Choroid plexus epithelial cell (primary cell): ENCODE measurements at regions not wholly inside any gene's neighbourhood (a gene's known extent, or its start where the extent isn't known, plus 50 kb on each side); places are given as distances from the start of the nearest gene placed in this dataset.
A peak's percentile ranks its signal among the peaks of the same experiment; 100 is the strongest.

ENCODE experiments used
- DNase-seq: peaks from one replicate; pipeline ENCODE4 v3.0.0-alpha.2; 2010; ENCODE audit warnings: low read depth
- H3K4me3 ChIP-seq: 2 replicates; pipeline ENCODE4 v1.5.1; 2011; ENCODE audit warnings: low read depth, mild to moderate bottlenecking, control low read depth, low read length, moderate library complexity
- TF ChIP-seq, protein P1 (sequence below): conservative IDR thresholded peaks from 2 replicates; pipeline ENCODE4 v1.5.1; 2011; ENCODE audit warnings: low read depth, mild to moderate bottlenecking, control low read depth, inconsistent platforms, low read length, moderate library complexity

DNA sequence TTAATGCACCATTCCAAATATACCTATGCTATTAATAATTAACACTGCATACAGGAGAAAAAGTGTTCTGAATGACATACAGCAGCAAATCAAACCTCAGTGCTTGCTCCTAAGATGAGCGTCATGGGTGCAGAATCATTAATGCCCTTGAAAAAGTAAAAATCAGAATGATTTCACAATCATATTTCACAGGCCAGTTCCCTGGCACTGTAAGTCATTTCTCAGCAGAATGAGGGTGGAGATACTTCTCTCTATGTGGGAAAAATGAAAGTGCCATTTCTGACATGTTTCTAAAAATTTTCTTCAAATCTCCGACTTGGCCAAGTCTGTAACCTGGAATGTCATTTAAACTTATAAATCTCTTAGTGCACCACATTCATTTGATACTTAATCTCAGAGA is 549.8 kb upstream of the AGTR1 start:
- TF ChIP-seq, protein P1, sequence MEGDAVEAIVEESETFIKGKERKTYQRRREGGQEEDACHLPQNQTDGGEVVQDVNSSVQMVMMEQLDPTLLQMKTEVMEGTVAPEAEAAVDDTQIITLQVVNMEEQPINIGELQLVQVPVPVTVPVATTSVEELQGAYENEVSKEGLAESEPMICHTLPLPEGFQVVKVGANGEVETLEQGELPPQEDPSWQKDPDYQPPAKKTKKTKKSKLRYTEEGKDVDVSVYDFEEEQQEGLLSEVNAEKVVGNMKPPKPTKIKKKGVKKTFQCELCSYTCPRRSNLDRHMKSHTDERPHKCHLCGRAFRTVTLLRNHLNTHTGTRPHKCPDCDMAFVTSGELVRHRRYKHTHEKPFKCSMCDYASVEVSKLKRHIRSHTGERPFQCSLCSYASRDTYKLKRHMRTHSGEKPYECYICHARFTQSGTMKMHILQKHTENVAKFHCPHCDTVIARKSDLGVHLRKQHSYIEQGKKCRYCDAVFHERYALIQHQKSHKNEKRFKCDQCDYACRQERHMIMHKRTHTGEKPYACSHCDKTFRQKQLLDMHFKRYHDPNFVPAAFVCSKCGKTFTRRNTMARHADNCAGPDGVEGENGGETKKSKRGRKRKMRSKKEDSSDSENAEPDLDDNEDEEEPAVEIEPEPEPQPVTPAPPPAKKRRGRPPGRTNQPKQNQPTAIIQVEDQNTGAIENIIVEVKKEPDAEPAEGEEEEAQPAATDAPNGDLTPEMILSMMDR: no peak
- DNase-seq: peak; percentile 46
- H3K4me3 ChIP-seq: no peak overlapping the region

DNA sequence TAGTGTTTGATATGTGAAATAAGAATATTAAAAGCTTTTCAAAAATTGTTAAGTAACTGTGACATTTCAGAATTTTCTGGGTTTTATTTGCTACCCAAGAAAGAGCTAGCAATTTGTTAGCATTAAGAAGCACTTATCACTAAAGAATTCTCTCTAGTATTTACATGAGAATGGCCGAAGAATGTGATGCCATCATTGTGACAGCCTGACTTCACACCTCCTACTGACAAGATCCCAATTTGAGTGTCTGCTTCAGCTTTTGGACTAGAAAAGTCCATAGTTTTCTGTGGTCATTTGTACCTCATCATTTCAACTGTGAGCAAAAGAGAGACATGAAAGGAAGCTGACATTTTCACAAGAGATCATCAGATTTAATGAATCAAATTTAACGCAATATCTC is 548.1 kb upstream of the AGTR1 start:
- no peak for DNase-seq
- H3K4me3 ChIP-seq: no peak overlapping the region
- TF ChIP-seq, protein P1: no peak

DNA sequence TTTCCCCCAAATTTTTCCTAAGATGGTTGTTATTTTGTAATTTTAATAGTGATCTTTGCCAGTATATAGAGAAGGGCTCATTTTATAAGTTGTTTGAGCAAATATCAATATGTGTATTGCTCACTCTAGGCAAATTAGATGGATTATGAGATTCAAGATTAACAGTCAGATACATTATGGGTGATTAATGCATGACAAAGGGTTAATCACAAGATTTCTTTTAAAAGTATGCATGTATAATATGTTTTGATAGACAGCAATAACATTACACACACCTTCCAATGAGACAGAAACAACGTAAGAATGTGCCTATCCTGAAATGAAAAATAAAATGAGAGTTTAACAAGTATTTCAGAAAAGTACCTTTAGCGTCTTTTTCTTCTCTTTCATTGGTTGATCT is 547.6 kb upstream of the AGTR1 start:
- no peak for DNase-seq
- TF ChIP-seq, protein P1: no peak
- no peak overlapping the region for H3K4me3 ChIP-seq

DNA sequence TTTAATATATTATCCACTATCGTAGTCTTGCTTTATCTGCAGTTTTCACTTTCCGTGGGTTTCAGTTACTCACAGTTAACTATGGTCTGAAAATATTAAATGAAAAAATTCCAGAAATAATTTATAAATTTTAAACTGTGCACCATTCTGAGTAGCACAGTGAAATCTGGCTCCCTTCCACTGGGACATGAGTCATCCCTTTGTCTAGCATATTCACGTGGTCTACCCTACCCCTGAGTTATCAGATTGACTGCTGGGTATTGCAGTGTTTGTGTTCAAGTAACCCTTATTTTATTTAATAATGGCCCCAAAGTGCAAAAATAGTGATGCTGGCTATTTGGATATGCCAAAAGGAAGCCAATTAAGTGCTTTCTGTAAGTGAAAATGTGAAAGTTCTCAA is 539.5 kb upstream of the AGTR1 start:
- TF ChIP-seq, protein P1: no peak
- H3K4me3 ChIP-seq: no peak overlapping the region
- peak; percentile 93 for DNase-seq

DNA sequence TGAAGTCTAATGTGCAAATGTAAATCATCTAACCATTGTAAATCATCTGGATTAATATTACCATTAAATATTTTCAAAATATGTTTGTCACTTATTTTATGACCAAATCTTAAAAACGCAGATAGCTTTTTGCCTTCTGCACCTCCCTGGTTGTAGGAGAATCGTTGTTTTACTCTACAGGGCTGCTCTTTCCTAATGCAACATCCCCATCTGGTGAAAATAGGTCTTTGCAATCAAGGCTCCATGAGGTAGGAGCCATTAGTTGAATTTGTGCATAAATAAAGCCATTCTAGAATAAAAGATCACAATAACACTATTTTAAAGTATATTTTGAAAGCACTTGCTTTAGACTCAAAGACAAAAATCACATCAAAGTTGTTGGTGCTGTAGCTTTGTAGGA is 535.6 kb upstream of the AGTR1 start:
- TF ChIP-seq, protein P1: peak; percentile 62
- no peak overlapping the region for H3K4me3 ChIP-seq
- peak; percentile 77 for DNase-seq

DNA sequence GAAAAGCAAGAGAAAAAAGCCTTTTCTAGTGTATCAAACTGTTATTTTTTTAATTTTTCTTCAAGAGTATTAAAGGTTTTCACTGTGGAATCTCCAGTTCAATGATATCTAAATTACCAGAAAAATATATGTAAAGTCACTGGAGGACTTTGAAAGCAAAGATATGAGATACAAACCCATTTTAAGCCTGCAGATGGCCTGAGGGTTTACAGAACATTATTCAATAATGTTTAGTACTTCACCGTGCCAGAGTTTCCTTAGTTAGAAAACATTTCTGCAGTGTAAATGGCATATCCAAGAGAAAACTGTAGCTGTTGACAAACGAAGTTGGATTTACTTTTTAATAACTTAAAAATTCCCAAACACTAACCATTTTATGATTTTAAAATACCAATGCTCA is 529.4 kb upstream of the AGTR1 start:
- no peak for DNase-seq

DNA sequence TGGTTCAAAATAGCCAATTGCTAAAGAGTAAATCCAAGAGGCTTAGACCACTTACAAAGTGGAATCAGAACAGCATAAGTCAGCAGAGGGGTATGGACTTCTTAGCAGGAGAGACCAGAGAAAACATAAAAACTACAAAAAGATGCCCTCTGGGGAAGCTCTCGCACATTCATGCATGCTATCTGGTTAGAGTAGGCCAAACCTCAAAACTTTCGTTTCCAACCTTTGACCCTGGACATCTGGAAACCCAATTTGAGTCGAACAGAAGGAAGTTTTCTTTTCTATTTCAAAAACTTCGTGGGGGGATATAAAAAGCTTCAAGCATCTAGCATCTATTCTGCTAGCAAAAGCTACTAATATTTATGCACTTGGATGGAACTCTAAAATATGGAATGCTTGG is 523.9 kb upstream of the AGTR1 start:
- H3K4me3 ChIP-seq: no peak overlapping the region
- DNase-seq: peak; percentile 86
- TF ChIP-seq, protein P1: no peak

More for the DNA sequence above, 529.4 kb upstream of the AGTR1 start:
- TF ChIP-seq, protein P1: no peak
- no peak overlapping the region for H3K4me3 ChIP-seq
